Naive B cell (primary cell): ENCODE measurements at regions not wholly inside any gene's neighbourhood (a gene's known extent, or its start where the extent isn't known, plus 50 kb on each side); places are given as distances from the start of the nearest gene placed in this dataset.

Source experiments
- ATAC-seq, 2 donors: fragments of 150-1000 bp; cut with Tn5 transposase; 2 replicates each; pipeline ENCODE4 v1.10.0; 2021; ENCODE audit warnings: low read depth in 2 of 2, mild to moderate bottlenecking in 2 of 2, moderate library complexity in 2 of 2
- DNase-seq: peaks from one replicate; pipeline ENCODE4 v3.0.0; 2022
- H3K27ac Mint-ChIP-seq, 6 donors: one replicate each; pipeline ENCODE4 v1.8.0; 2020 to 2022; ENCODE audit warnings: mild to moderate bottlenecking in 6 of 6, mixed read lengths in 6 of 6, moderate library complexity in 5 of 6, inconsistent platforms in 2 of 6
- H3K27me3 Mint-ChIP-seq, 3 donors: one replicate each; pipeline ENCODE4 v1.8.0; 2021 to 2022; ENCODE audit warnings: mixed read lengths in 3 of 3, mild to moderate bottlenecking in 1 of 3
- H3K36me3 Mint-ChIP-seq, 2 donors: one replicate each; pipeline ENCODE4 v1.8.0; 2020 to 2022; ENCODE audit warnings: mixed read lengths in 2 of 2, inconsistent platforms in 1 of 2, mild to moderate bottlenecking in 1 of 2
- H3K4me1 Mint-ChIP-seq, 3 donors: one replicate each; pipeline ENCODE4 v1.8.0; 2020 to 2022; ENCODE audit warnings: mixed read lengths in 3 of 3, inconsistent platforms in 1 of 3, mild to moderate bottlenecking in 1 of 3, moderate library complexity in 1 of 3
- H3K4me3 Mint-ChIP-seq, 8 donors: one replicate each; pipeline ENCODE4 v1.8.0; 2020 to 2022; ENCODE audit warnings: mild to moderate bottlenecking in 8 of 8, mixed read lengths in 8 of 8, moderate library complexity in 8 of 8, inconsistent platforms in 2 of 8
- H3K9me3 Mint-ChIP-seq, 7 donors: one replicate each; pipeline ENCODE4 v1.8.0; 2020 to 2022; ENCODE audit warnings: mixed read lengths in 7 of 7, mild to moderate bottlenecking in 5 of 7, inconsistent platforms in 2 of 7, moderate library complexity in 1 of 7

- no peaks in the 10 kb centered on the region for H3K4me1 Mint-ChIP-seq
- H3K36me3 Mint-ChIP-seq: no peaks in the 10 kb centered on the region
- no peaks in the 10 kb centered on the region for H3K27me3 Mint-ChIP-seq
- H3K4me3 Mint-ChIP-seq: no peak overlapping the region
- ATAC-seq: no peak
- H3K27ac Mint-ChIP-seq: no peak overlapping the region
- DNase-seq: no peak
- H3K9me3 Mint-ChIP-seq: peaks cover 3 to 8% (median 6%) of the 10 kb centered on the region in 7 donors
Measured at GRCh38 chrX:33465137-33465536, 253.8 kb upstream of the DMD start.

DNA sequence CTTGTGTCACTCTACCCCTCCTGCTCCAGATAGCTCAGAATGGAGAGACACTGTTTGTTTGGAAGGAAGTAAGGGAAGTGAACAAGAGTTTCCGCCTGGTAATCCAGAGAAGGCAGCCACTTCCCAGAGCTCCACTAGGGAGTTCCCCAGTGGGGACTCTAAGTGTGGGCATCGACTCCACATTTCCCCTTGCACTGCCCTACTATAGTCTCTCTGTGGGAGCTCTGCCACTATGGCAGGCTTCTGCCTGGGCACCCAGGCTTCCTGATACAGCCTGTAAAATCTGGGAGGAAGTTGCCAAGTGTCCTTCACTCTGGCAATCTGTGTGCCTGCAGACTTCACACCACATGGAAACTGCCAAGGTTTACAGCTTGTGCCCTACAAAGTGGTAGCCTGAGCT, 245.8 kb upstream of the DMD start:
- H3K27me3 Mint-ChIP-seq: no peaks in the 10 kb centered on the region
- H3K27ac Mint-ChIP-seq: no peak overlapping the region
- ATAC-seq (no peak), DNase-seq (no peak)
- peaks cover 0 to 9% (median 1%) of the 10 kb centered on the region in 7 donors for H3K9me3 Mint-ChIP-seq
- H3K4me1 Mint-ChIP-seq: no peaks in the 10 kb centered on the region
- H3K36me3 Mint-ChIP-seq: no peaks in the 10 kb centered on the region
- no peak overlapping the region for H3K4me3 Mint-ChIP-seq

DNA sequence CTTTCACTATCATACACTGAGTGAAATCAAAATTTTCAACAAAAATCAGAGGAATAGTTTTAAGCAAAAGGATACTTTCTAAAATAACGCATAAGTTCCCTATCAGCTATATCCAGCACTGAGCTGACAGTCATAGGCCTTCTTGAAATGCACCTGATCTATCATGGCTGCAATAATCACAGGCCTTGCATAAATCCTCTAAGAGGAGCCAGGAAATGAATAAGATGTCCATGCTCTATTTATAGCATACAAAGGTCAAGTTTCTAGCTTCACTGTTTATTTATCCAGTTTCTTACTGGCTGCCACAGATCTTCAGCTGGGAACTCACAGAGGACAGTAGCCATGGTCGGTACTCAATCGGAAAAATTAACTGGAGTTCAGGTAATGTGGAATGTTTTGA, 235.9 kb upstream of the DMD start:
- DNase-seq (no peak), ATAC-seq (no peak)
- no peaks in the 10 kb centered on the region for H3K4me1 Mint-ChIP-seq
- no peaks in the 10 kb centered on the region for H3K27me3 Mint-ChIP-seq
- no peaks in the 10 kb centered on the region for H3K36me3 Mint-ChIP-seq
- peaks cover 0 to 4% (median 0%) of the 10 kb centered on the region in 7 donors for H3K9me3 Mint-ChIP-seq
- H3K27ac Mint-ChIP-seq: no peak overlapping the region
- H3K4me3 Mint-ChIP-seq: no peak overlapping the region

DNA sequence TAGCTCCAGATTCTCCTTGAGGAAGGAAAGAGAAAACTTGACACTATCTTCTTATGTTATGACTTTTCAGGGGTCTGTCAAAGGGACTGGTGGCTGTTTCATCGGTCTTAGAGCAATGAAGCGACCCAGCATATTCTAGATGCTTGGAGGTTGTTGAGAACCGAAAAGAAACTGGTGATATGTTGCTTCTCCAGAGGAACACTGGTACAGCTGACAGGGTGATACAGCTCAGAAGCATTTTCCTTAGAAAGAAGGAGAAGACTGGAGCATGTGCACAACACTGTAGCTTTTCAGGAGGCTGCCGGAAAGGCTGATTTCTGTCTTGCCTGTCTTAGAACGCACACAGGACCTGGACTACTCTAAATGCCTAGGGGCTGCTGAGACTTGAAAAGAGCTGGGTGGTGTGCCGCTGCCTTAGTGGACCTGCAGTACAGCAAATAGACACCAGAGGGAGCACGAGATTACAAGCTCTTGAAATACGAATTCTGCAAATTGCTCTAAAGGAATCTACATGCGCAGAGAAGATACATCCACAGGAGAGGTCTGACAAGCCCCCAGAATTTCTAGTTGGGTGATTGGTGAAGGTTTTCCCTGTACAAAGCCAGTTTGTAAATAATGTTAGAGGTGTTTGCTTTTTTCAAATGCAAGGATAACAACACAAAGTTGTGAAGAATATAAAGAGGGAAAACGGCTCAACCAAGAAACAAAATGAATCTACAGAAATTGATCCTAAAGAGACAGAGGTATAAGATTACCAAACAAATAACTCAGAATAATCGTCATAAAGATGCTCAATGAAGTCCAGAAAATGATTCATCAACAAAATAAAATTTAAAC, 223.1 kb upstream of the DMD start:
- Mint-ChIP-seq H3K9me3 (peaks cover 0 to 6% (median 1%) of the 10 kb centered on the region in 7 donors), H3K36me3 (no peaks in the 10 kb centered on the region), H3K4me1 (no peaks in the 10 kb centered on the region), H3K4me3 (no peak overlapping the region), H3K27me3 (no peaks in the 10 kb centered on the region), H3K27ac (no peak overlapping the region)
- ATAC-seq (no peak), DNase-seq (peak; percentile 20)

DNA sequence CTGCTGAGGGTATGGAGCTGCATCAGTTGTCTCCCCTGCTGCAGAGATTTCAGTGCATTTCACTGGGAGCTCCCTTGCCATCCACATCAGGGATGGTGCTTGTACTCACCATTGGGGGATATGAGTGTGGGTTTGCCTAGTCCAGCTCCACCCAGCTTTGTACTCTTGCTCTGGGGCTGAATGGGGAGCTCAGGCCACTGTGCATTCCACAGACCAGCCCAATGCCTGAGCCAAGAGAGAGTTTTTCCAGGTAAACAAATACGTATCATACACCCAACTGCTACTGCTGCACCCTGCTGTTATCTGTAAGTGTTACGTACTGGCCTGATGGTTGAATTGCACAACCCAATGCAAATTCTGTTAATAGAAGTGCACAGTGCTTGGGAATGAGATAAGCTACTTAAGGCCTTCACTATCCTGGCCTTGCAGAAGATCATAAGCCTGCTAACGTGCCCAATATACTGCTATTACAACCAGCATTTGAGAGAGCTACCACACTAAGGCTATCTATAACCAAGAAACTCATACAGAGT, 205.0 kb upstream of the DMD start:
- Mint-ChIP-seq H3K27ac (peak overlapping the region in 1 of 6 donors; percentile 39), H3K27me3 (no peaks in the 10 kb centered on the region), H3K4me3 (no peak overlapping the region), H3K9me3 (peaks cover 0 to 18% (median 5%) of the 10 kb centered on the region in 7 donors), H3K36me3 (no peaks in the 10 kb centered on the region), H3K4me1 (no peaks in the 10 kb centered on the region)
- DNase-seq (no peak), ATAC-seq (no peak)

- H3K4me3 Mint-ChIP-seq: no peak overlapping the region
- no peaks in the 10 kb centered on the region for H3K4me1 Mint-ChIP-seq
- H3K36me3 Mint-ChIP-seq: no peaks in the 10 kb centered on the region
- no peaks in the 10 kb centered on the region for H3K27me3 Mint-ChIP-seq
- no peak for ATAC-seq
- H3K27ac Mint-ChIP-seq: no peak overlapping the region
- DNase-seq: no peak
- peaks cover 3 to 18% (median 3%) of the 10 kb centered on the region in 7 donors for H3K9me3 Mint-ChIP-seq
Measured at GRCh38 chrX:33415459-33415858, 204.1 kb upstream of the DMD start.

DNA sequence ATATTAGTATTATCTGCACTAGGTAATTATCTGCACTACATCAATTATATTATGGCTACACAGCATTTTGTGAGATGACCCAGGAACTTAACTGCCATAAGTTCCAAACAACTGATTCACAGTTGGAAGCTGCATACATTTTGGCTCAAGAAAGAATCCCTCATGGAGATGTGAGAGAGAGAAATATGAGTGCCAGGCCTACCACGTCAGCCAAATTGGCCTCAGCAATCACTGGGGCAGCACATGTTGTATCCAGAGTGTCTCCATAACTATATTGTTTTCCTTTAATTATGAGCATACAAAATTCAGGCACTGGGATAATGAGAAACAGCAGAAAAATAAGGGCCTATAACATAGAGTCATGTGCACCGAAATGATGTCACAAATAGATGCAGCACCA, 174.2 kb upstream of the DMD start:
- no peak overlapping the region for H3K4me3 Mint-ChIP-seq
- DNase-seq (no peak), ATAC-seq (no peak)
- H3K27me3 Mint-ChIP-seq: no peaks in the 10 kb centered on the region
- H3K9me3 Mint-ChIP-seq: peaks cover 0 to 4% (median 2%) of the 10 kb centered on the region in 7 donors
- H3K4me1 Mint-ChIP-seq: no peaks in the 10 kb centered on the region
- H3K36me3 Mint-ChIP-seq: no peaks in the 10 kb centered on the region
- no peak overlapping the region for H3K27ac Mint-ChIP-seq

DNA sequence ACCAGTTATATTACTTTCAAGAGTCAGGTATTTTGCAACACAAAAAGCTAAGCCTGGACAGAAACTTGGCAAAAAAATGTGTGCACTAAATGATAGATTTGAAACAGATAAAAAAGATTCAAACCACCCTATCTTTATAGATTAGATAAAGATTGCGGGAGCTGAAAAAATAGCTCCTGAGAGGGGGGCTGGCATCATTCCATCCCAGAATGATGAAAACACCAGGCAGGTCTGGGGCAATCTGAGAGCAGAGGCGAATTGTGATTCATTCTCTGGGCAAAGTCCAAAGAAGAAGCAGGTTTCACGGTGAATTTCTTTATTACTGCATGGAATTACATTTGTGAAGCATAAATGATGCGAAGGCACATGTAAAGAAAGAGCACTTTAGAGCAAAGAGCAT, 168.5 kb upstream of the DMD start:
- Mint-ChIP-seq H3K36me3 (no peaks in the 10 kb centered on the region), H3K4me3 (no peak overlapping the region), H3K27me3 (no peaks in the 10 kb centered on the region), H3K4me1 (no peaks in the 10 kb centered on the region), H3K9me3 (peaks cover 0 to 4% (median 0%) of the 10 kb centered on the region in 7 donors), H3K27ac (no peak overlapping the region)
- ATAC-seq (no peak), DNase-seq (no peak)

GRCh38 chrX:33357606-33358005, 146.3 kb upstream of the DMD start:
- DNase-seq (no peak), ATAC-seq (no peak)
- Mint-ChIP-seq H3K4me1 (no peaks in the 10 kb centered on the region), H3K27me3 (no peaks in the 10 kb centered on the region), H3K4me3 (no peak overlapping the region), H3K27ac (no peak overlapping the region), H3K9me3 (peaks cover 2 to 10% (median 5%) of the 10 kb centered on the region in 7 donors), H3K36me3 (no peaks in the 10 kb centered on the region)

- ATAC-seq (no peak), DNase-seq (no peak)
- H3K27ac Mint-ChIP-seq: no peak overlapping the region
- no peaks in the 10 kb centered on the region for H3K27me3 Mint-ChIP-seq
- H3K36me3 Mint-ChIP-seq: no peaks in the 10 kb centered on the region
- H3K4me1 Mint-ChIP-seq: no peaks in the 10 kb centered on the region
- no peak overlapping the region for H3K4me3 Mint-ChIP-seq
- H3K9me3 Mint-ChIP-seq: peaks cover 0 to 3% (median 0%) of the 10 kb centered on the region in 7 donors
Measured at GRCh38 chrX:33339219-33339618, 127.9 kb upstream of the DMD start.

- no peak overlapping the region for H3K4me3 Mint-ChIP-seq
- H3K9me3 Mint-ChIP-seq: peaks cover 0 to 1% (median 0%) of the 10 kb centered on the region in 7 donors
- no peaks in the 10 kb centered on the region for H3K4me1 Mint-ChIP-seq
- H3K27ac Mint-ChIP-seq: no peak overlapping the region
- no peaks in the 10 kb centered on the region for H3K27me3 Mint-ChIP-seq
- DNase-seq (no peak), ATAC-seq (no peak)
- H3K36me3 Mint-ChIP-seq: no peaks in the 10 kb centered on the region
Measured at GRCh38 chrX:33336783-33337182, 125.4 kb upstream of the DMD start.

GRCh38 chrX:33333271-33333670, 121.9 kb upstream of the DMD start:
- DNase-seq: no peak
- no peaks in the 10 kb centered on the region for H3K36me3 Mint-ChIP-seq
- no peak for ATAC-seq
- H3K4me1 Mint-ChIP-seq: no peaks in the 10 kb centered on the region
- no peaks in the 10 kb centered on the region for H3K9me3 Mint-ChIP-seq
- no peak overlapping the region for H3K27ac Mint-ChIP-seq
- no peaks in the 10 kb centered on the region for H3K27me3 Mint-ChIP-seq
- no peak overlapping the region for H3K4me3 Mint-ChIP-seq

GRCh38 chrX:33330798-33331197, 119.4 kb upstream of the DMD start:
- Mint-ChIP-seq H3K4me1 (no peaks in the 10 kb centered on the region), H3K4me3 (no peak overlapping the region), H3K27ac (no peak overlapping the region), H3K9me3 (no peaks in the 10 kb centered on the region), H3K27me3 (no peaks in the 10 kb centered on the region), H3K36me3 (no peaks in the 10 kb centered on the region)
- no peak for ATAC-seq
- DNase-seq: no peak

DNA sequence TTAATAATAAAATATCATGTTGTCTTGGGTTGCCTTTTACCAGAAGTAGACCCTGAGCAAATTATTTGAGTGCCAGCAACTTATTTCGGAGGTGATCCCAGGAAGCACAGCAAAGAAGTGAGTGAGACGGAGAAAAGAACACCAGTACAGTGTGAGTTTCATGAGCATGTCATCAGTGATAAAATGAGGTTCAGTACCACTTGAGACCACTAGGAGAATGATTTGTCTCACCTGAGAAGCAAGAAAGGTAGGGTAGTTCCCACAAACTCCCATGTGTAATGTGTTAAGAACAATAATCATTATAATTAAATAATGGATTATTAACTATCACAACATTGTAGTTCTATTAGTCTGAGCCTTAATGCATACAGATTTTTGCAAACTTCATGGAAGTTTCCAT, 112.8 kb upstream of the DMD start:
- no peaks in the 10 kb centered on the region for H3K4me1 Mint-ChIP-seq

More for the DNA sequence above, 112.8 kb upstream of the DMD start:
- Mint-ChIP-seq H3K27ac (no peak overlapping the region), H3K9me3 (peaks cover 0 to 3% (median 0%) of the 10 kb centered on the region in 7 donors), H3K27me3 (no peaks in the 10 kb centered on the region), H3K4me3 (no peak overlapping the region), H3K36me3 (no peaks in the 10 kb centered on the region)
- ATAC-seq: no peak
- no peak for DNase-seq
